AG09309 (cell line): ENCODE measurements at regions not wholly inside any gene's neighbourhood (a gene's known extent, or its start where the extent isn't known, plus 50 kb on each side); places are given as distances from the start of the nearest gene placed in this dataset.

Experiments used
- DNase-seq: peaks from one replicate; pipeline ENCODE4 v3.0.0-alpha.2; 2010; ENCODE audit warnings: low read depth
- H3K4me3 ChIP-seq: 2 replicates; pipeline ENCODE4 v1.5.1; 2011; ENCODE audit warnings: mild to moderate bottlenecking, low read depth, low read length, moderate library complexity; ENCODE audit not compliant: control insufficient read depth
- TF ChIP-seq, protein P1 (sequence below): IDR thresholded peaks from 2 replicates; pipeline ENCODE4 v1.5.1; 2011; ENCODE audit warnings: mild to moderate bottlenecking, low read depth, low read length, inconsistent platforms; ENCODE audit not compliant: insufficient read depth, control insufficient read depth; ENCODE audit errors: missing control alignments

- no peak overlapping the region for H3K4me3 ChIP-seq
- no peak for DNase-seq
Measured at GRCh38 chr4:14532436-14532835, 469.8 kb upstream of the CPEB2 start.

DNA sequence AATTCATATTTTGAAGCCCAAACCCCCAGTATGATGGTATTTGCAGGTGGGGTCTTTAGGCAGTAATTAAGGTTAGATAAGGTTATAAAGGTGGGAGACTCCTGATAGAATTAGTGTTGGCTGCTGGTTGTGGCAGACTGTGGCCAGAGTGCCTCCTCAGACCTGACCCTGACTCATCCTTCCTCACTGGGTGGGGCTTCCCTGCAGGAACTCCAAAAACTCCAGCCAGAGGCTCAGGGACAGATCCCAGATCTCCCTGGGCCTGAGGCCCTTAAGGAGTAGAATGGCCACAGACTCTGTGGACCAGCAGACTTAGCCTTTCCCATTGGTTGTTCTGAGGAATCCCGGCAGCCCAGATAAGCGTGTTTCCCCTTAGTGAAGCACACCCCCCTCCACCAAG is 463.0 kb upstream of the CPEB2 start:
- no peak for DNase-seq
- no peak overlapping the region for H3K4me3 ChIP-seq
- TF ChIP-seq, protein P1, sequence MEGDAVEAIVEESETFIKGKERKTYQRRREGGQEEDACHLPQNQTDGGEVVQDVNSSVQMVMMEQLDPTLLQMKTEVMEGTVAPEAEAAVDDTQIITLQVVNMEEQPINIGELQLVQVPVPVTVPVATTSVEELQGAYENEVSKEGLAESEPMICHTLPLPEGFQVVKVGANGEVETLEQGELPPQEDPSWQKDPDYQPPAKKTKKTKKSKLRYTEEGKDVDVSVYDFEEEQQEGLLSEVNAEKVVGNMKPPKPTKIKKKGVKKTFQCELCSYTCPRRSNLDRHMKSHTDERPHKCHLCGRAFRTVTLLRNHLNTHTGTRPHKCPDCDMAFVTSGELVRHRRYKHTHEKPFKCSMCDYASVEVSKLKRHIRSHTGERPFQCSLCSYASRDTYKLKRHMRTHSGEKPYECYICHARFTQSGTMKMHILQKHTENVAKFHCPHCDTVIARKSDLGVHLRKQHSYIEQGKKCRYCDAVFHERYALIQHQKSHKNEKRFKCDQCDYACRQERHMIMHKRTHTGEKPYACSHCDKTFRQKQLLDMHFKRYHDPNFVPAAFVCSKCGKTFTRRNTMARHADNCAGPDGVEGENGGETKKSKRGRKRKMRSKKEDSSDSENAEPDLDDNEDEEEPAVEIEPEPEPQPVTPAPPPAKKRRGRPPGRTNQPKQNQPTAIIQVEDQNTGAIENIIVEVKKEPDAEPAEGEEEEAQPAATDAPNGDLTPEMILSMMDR = no peak

More at GRCh38 chr4:14532436-14532835, 469.8 kb upstream of the CPEB2 start:
- TF ChIP-seq, protein P1 = no peak

DNA sequence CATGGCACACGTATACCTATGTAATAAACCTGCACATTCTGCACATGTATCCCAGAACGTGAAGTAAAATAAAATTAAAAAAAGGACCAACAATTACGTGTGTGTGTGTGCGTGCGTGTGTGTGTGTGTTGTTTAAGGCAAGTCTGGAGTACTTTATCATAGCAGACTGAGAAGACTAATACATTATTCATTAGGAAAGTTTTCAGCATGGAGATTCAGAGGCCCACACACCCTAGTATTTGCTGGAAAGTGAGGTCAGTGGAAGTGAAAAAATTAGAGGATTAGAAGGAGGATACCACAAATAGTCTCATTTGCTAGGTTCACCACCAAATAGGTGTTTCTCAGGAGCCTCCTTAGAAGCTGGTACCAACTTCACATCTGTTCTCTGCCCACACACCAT is 457.1 kb upstream of the CPEB2 start:
- TF ChIP-seq, protein P1 = no peak
- no peak overlapping the region for H3K4me3 ChIP-seq
- no peak for DNase-seq

DNA sequence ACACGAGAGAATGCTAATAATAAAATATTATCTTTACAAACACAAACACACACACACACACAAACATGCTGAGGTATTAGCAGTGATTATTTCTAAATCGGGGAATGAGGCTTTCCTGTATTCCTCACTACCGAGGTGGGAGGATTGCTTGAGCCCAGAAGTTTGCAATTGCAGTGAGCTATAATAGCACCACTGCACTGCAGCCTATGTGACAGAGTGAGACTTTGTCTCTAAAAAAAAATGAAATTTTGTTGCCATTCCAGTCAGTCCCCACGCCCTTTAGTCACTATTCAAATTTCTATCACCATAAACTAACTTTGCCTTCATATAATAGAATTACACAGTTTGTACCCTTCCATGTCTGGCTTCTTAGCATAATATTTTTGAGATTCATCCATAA is 456.5 kb upstream of the CPEB2 start:
- DNase-seq = no peak
- TF ChIP-seq, protein P1 = no peak
- H3K4me3 ChIP-seq = no peak overlapping the region

DNA sequence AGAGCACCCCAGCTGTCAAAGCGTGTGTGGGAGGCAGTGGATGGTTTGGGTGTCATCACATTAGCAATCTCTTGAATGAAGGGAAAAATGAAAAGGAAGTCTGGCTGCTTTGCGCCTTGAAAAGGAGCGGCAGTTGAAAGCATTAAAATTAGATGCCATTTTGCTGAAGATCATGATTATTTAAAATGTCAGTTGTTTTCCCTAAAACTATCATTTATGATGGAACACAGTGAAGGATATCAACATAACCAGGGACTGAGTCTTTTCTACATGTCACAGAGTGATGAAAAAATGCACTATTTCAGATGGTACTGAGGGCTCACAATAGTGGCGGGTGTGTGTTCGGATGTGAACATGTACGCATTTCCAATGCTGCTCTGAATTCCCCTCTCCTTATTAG is 450.2 kb upstream of the CPEB2 start:
- TF ChIP-seq, protein P1 = no peak
- no peak for DNase-seq
- no peak overlapping the region for H3K4me3 ChIP-seq

GRCh38 chr4:14559646-14560045 is 442.6 kb upstream of the CPEB2 start:
- DNase-seq = no peak
- TF ChIP-seq, protein P1 = no peak
- H3K4me3 ChIP-seq = no peak overlapping the region

GRCh38 chr4:14560577-14560976 is 441.7 kb upstream of the CPEB2 start:
- TF ChIP-seq, protein P1 = no peak
- H3K4me3 ChIP-seq = no peak overlapping the region
- DNase-seq = no peak
